Pancreas (tissue), 10 donors: ENCODE measurements at regions not wholly inside any gene's neighbourhood (a gene's known extent, or its start where the extent isn't known, plus 50 kb on each side); places are given as distances from the start of the nearest gene placed in this dataset.

Experiments used
- ATAC-seq, 4 donors: fragments of 200-7000 bp; cut with Tn5 transposase; one replicate each; pipeline versions ENCODE4 v1.8.0 to v1.9.1; 2020; ENCODE audit warnings: mild to moderate bottlenecking in 4 of 4, moderate library complexity in 4 of 4
- DNase-seq, 6 donors: peaks; one replicate each; pipeline ENCODE4 v3.0.0-alpha.2; 2020
- FAIRE-seq: peaks from 2 replicates; lab custom pipeline; 2012; peaks lifted over from hg19 to GRCh38; lab: Jason Lieb, UNC
- H3K27ac ChIP-seq, 4 donors: fragments of 200-600 bp; sonication (generic); 1 replicate in 3 of 4; 2 replicates in 1 of 4; pipeline versions ENCODE4 v1.5.0 to v1.8.0; 2020
- H3K27me3 ChIP-seq, 4 donors: fragments of 200-600 bp; one replicate each; pipeline ENCODE4 v1.8.0; 2021
- H3K36me3 ChIP-seq, 3 donors: fragments of 200-600 bp; sonication (generic) in 1 of 3; one replicate each; pipeline versions ENCODE4 v1.5.0 to v1.8.0; 2020 to 2021
- H3K4me1 ChIP-seq, 3 donors: fragments of 200-600 bp; one replicate each; pipeline ENCODE4 v1.8.0; 2021
- H3K4me3 ChIP-seq, 4 donors: fragments of 200-600 bp; sonication (generic) in 2 of 4; one replicate each; pipeline versions ENCODE4 v1.5.0 to v1.8.0; 2020 to 2021
- H3K9me3 ChIP-seq, 4 donors: fragments of 200-600 bp; one replicate each; pipeline ENCODE4 v1.8.0; 2021
- CTCF ChIP-seq, 4 donors: fragments of 200-600 bp; sonication (generic) in 3 of 4; IDR thresholded peaks; one replicate each; pipeline versions ENCODE4 v1.5.0 to v1.8.0; 2021; ENCODE audit warnings: antibody characterized with exemption in 4 of 4
- WGBS, 2 donors: extraction: QIAGEN DNeasy Blood & Tissue Kit; methylation state at CpG; one replicate each; pipeline ENCODE4 v1.1.7; 2013; 5-methylcytosine and 5-hydroxymethylcytosine counted together
- intact Hi-C, 3 donors: fragments of 100-400 bp; cut with DNase I; formaldehyde crosslinking; loops; one replicate each; pipeline versions ENCODE4 v1.11.1 to v1.14.2; 2022
- donor health status: healthy with polysubstance abuse.
- donor health status: DM: no; HTN: no; CAD: no; lungs with moderate emphysema.
- donor health status: DM: no; HTN: no; CAD: no.
- donor health status: control.
- donor health status: control.
- donor health status: Bipolar disorder and iron deficiency.
- donor health status: DM: yes; HTN: yes; CAD: no.
- donor health status: DM: no; HTN: no; CAD: no.
- donor health status: DM: no; HTN: no; CAD: no.
- donor health status: DM: yes; HTN: yes; CAD: no.

GRCh38 chr1:181149326-181150125, 61.0 kb downstream of the IER5 start:
- no peaks in the 10 kb centered on the region for H3K36me3 ChIP-seq
- 88 to 95% methylated on average over 10 of the region's 10 CpGs for WGBS, 2 donors
- DNase-seq (no peak), ATAC-seq (no peak), FAIRE-seq (no peak)
- H3K4me1 ChIP-seq: peaks cover 0 to 11% (median 6%) of the 10 kb centered on the region in 3 donors
- intact Hi-C loops: loop anchor here in 1 of 3 donors (10.0 kb wide), 1 partner anchor 635 kb away; no protein-coding TSS in a partner anchor
- H3K9me3 ChIP-seq: no peaks in the 10 kb centered on the region
- TF ChIP-seq CTCF (IDR thresholded peaks at IDR 0.05): no peak
- no peak overlapping the region for H3K4me3 ChIP-seq
- H3K27ac ChIP-seq: no peak overlapping the region
- H3K27me3 ChIP-seq: no peaks in the 10 kb centered on the region

GRCh38 chr1:181150273-181150672, 61.8 kb downstream of the IER5 start:
- Histone ChIP-seq H3K4me1 (peaks cover 0 to 11% (median 6%) of the 10 kb centered on the region in 3 donors), H3K9me3 (no peaks in the 10 kb centered on the region), H3K4me3 (no peak overlapping the region), H3K27ac (no peak overlapping the region), H3K36me3 (no peaks in the 10 kb centered on the region), H3K27me3 (no peaks in the 10 kb centered on the region)
- no peak for FAIRE-seq
- intact Hi-C loops: no loop called here
- TF ChIP-seq CTCF (IDR thresholded peaks at IDR 0.05): no peak
- DNase-seq: no peak
- 79 to 88% methylated on average over 1 of the region's 1 CpG for WGBS, 2 donors
- no peak for ATAC-seq

GRCh38 chr1:181150842-181151241, 62.3 kb downstream of the IER5 start:
- DNase-seq: no peak
- no peak for FAIRE-seq
- no peak overlapping the region for H3K27ac ChIP-seq
- intact Hi-C loops: no loop called here
- no peaks in the 10 kb centered on the region for H3K9me3 ChIP-seq
- H3K27me3 ChIP-seq: no peaks in the 10 kb centered on the region
- H3K4me3 ChIP-seq: no peak overlapping the region
- H3K4me1 ChIP-seq: peaks cover 0 to 11% (median 6%) of the 10 kb centered on the region in 3 donors
- ATAC-seq: no peak
- TF ChIP-seq CTCF (IDR thresholded peaks at IDR 0.05): no peak
- no peaks in the 10 kb centered on the region for H3K36me3 ChIP-seq

GRCh38 chr1:181151378-181152326, 63.2 kb downstream of the IER5 start:
- intact Hi-C loops: no loop called here
- WGBS, 2 donors: 75 to 83% methylated on average over 11 of the region's 11 CpGs
- no peak overlapping the region for H3K4me3 ChIP-seq
- ATAC-seq (no peak), FAIRE-seq (no peak), DNase-seq (no peak)
- H3K9me3 ChIP-seq: no peaks in the 10 kb centered on the region
- no peaks in the 10 kb centered on the region for H3K27me3 ChIP-seq
- H3K4me1 ChIP-seq: peaks cover 0 to 11% (median 6%) of the 10 kb centered on the region in 3 donors
- no peaks in the 10 kb centered on the region for H3K36me3 ChIP-seq
- H3K27ac ChIP-seq: no peak overlapping the region
- no peak for TF ChIP-seq CTCF (IDR thresholded peaks at IDR 0.05)
